ENCODE measurements at regions not wholly inside any gene's neighbourhood (a gene's known extent, or its start where the extent isn't known, plus 50 kb on each side); places are given as distances from the start of the nearest gene placed in this dataset.
A peak's percentile ranks its signal among the peaks of the same experiment; 100 is the strongest.

- no peak for TF ChIP-seq CTCF (IDR thresholded peaks at IDR 0.05; ENCODE audit: low read depth, low read length)
- Histone ChIP-seq H3K4me1 (ENCODE audit: low read depth) (no peaks in the 10 kb centered on the region), H3K9me3 (ENCODE audit: low read depth) (no peaks in the 10 kb centered on the region), H3K27ac (no peak overlapping the region), H3K4me3 (no peak overlapping the region), H3K27me3 (no peaks in the 10 kb centered on the region), H3K36me3 (no peaks in the 10 kb centered on the region)
- no peak for DNase-seq (ENCODE audit: low read depth in 1 of 2, low spot score in 1 of 2)
Measured at GRCh38 chr7:47704936-47705335, 123.0 kb upstream of the TNS3 start.

- no peak overlapping the region for H3K27ac ChIP-seq
- H3K4me3 ChIP-seq = no peak overlapping the region
- no peak for TF ChIP-seq CTCF (IDR thresholded peaks at IDR 0.05; ENCODE audit: low read depth, low read length)
- H3K27me3 ChIP-seq = no peaks in the 10 kb centered on the region
- H3K9me3 ChIP-seq (ENCODE audit: low read depth) = no peaks in the 10 kb centered on the region
- H3K36me3 ChIP-seq = no peaks in the 10 kb centered on the region
- no peak for DNase-seq (ENCODE audit: low read depth in 1 of 2, low spot score in 1 of 2)
- H3K4me1 ChIP-seq (ENCODE audit: low read depth) = no peaks in the 10 kb centered on the region
Measured at GRCh38 chr7:47702080-47702479, 120.2 kb upstream of the TNS3 start.

- Histone ChIP-seq H3K9me3 (ENCODE audit: low read depth) (no peaks in the 10 kb centered on the region), H3K36me3 (no peaks in the 10 kb centered on the region), H3K27ac (no peak overlapping the region), H3K27me3 (no peaks in the 10 kb centered on the region), H3K4me3 (no peak overlapping the region), H3K4me1 (ENCODE audit: low read depth) (no peaks in the 10 kb centered on the region)
- DNase-seq (ENCODE audit: low read depth in 1 of 2, low spot score in 1 of 2) = no peak
- no peak for TF ChIP-seq CTCF (IDR thresholded peaks at IDR 0.05; ENCODE audit: low read depth, low read length)
Measured at GRCh38 chr7:47698386-47698785, 116.5 kb upstream of the TNS3 start.

- Histone ChIP-seq H3K4me1 (ENCODE audit: low read depth) (no peaks in the 10 kb centered on the region), H3K9me3 (ENCODE audit: low read depth) (no peaks in the 10 kb centered on the region), H3K27me3 (no peaks in the 10 kb centered on the region), H3K36me3 (no peaks in the 10 kb centered on the region), H3K4me3 (no peak overlapping the region), H3K27ac (no peak overlapping the region)
- no peak for DNase-seq (ENCODE audit: low read depth in 1 of 2, low spot score in 1 of 2)
- no peak for TF ChIP-seq CTCF (IDR thresholded peaks at IDR 0.05; ENCODE audit: low read depth, low read length)
Measured at GRCh38 chr7:47697543-47697942, 115.6 kb upstream of the TNS3 start.

- Histone ChIP-seq H3K36me3 (no peaks in the 10 kb centered on the region), H3K4me1 (ENCODE audit: low read depth) (no peaks in the 10 kb centered on the region), H3K4me3 (no peak overlapping the region), H3K27ac (no peak overlapping the region), H3K9me3 (ENCODE audit: low read depth) (no peaks in the 10 kb centered on the region), H3K27me3 (no peaks in the 10 kb centered on the region)
- DNase-seq (ENCODE audit: low read depth in 1 of 2, low spot score in 1 of 2) = no peak
- no peak for TF ChIP-seq CTCF (IDR thresholded peaks at IDR 0.05; ENCODE audit: low read depth, low read length)
Measured at GRCh38 chr7:47696152-47696710, 114.3 kb upstream of the TNS3 start.

- Histone ChIP-seq H3K4me3 (no peak overlapping the region), H3K9me3 (ENCODE audit: low read depth) (no peaks in the 10 kb centered on the region), H3K4me1 (ENCODE audit: low read depth) (no peaks in the 10 kb centered on the region), H3K36me3 (no peaks in the 10 kb centered on the region), H3K27ac (no peak overlapping the region), H3K27me3 (no peaks in the 10 kb centered on the region)
- TF ChIP-seq CTCF (IDR thresholded peaks at IDR 0.05; ENCODE audit: low read depth, low read length) = no peak
- peak in 1 of 2 donors; percentile 18 for DNase-seq (ENCODE audit: low read depth in 1 of 2, low spot score in 1 of 2)
Measured at GRCh38 chr7:47693216-47693615, 111.3 kb upstream of the TNS3 start.
